22Rv1 (cell line): ENCODE measurements at regions not wholly inside any gene's neighbourhood (a gene's known extent, or its start where the extent isn't known, plus 50 kb on each side); places are given as distances from the start of the nearest gene placed in this dataset.

Experiments used
- CTCF ChIP-seq: fragments of 450-650 bp; IDR thresholded peaks from 2 replicates; pipeline ENCODE4 v1.5.1; 2017; ENCODE audit warnings: mild to moderate bottlenecking
- ZFX ChIP-seq: fragments of 450-650 bp; IDR thresholded peaks from 2 replicates; pipeline ENCODE4 v1.6.1; 2017; ENCODE audit warnings: antibody characterized with exemption, borderline replicate concordance

GRCh38 chr7:50202052-50202555 lies 102.4 kb upstream of the IKZF1 start:
- no peak for TF ChIP-seq CTCF
- no peak for TF ChIP-seq ZFX
